ENCODE measurements at regions not wholly inside any gene's neighbourhood (a gene's known extent, or its start where the extent isn't known, plus 50 kb on each side); places are given as distances from the start of the nearest gene placed in this dataset.
"Not testable (repeated sequence)": the region's sequence is repeated elsewhere in the genome, so short reads cannot be mapped to it uniquely, and the experiment has no call there.

- no peak for DNase-seq (ENCODE audit: low read depth in 2 of 2)
Observed at GRCh38 chr16:54879681-54880080, 51.0 kb upstream of the IRX5 start.

DNA sequence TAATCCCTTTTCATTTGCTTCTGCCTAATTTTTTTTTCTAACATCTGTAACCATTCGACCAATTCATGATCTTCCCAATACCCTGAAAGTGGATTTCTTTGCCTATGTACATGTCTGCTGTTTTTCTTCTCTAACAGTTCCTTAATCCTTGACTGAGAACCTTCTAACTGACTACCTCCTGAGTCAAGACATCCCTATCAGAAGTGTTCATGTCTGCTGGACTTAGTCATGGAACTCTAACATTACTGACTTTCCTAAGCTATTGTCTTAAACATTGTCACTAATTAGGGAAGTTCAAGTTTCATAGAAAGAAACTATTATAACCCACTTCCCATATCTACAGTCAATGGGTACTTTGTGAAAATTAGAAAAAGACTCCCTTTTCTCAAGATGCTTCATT is 52.4 kb upstream of the IRX5 start:
- no peak for DNase-seq (ENCODE audit: low read depth in 2 of 2)

GRCh38 chr16:54875443-54875842 is 55.2 kb upstream of the IRX5 start:
- no peak for DNase-seq (ENCODE audit: low read depth in 2 of 2)

- not testable (repeated sequence) for DNase-seq (ENCODE audit: low read depth in 2 of 2)
Observed at GRCh38 chr16:54873716-54874373, 56.8 kb upstream of the IRX5 start.

DNA sequence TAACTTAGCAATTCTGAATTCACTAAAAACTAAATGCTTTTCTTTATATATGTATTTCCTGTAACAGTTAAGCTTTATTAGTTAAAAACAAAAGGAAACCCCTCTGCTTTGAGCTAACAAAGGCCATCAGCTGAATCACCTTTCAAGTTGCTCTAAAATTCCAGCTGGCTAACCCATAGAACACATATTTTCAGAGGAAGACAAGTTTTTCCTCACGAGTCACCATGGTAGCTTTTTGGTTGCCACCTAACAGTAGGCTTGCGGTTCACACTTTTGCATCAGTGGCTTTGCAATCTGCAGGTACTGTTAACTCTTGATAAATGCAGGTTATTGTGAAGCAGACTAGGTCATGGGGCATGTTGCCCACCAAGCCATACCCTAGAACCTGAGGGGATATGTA is 57.6 kb upstream of the IRX5 start:
- no peak for DNase-seq (ENCODE audit: low read depth in 2 of 2)

GRCh38 chr16:54870151-54870550 is 60.5 kb upstream of the IRX5 start:
- DNase-seq (ENCODE audit: low read depth in 2 of 2), result no peak

DNA sequence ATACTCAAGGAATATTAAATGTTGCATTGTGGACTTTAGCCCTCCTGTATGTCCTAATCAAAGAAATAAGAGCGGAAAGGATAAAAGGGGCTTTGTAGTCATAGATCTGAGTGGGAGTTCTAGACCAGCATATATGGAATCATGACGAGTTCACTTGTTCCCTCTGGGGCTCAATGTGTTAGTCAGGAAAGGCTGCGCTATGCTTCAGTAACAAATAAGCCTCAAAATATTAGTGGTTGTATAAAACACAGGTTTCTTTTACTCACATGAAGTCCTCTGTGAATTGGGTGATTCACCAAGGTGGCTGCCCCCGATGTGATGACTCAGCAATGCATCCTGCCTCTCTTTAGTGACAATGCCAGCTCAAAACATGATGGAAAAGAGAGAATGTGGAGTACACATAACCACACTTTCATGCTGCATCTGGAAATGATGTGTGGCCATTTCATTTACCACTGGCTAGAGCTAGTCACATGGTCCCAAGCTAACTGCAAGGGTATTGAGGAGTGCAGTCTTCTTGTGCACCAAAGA is 63.3 kb upstream of the IRX5 start:
- DNase-seq (ENCODE audit: low read depth in 2 of 2), result no peak

- DNase-seq (ENCODE audit: low read depth in 2 of 2), result no peak
Observed at GRCh38 chr16:54862529-54862928, 68.1 kb upstream of the IRX5 start.

GRCh38 chr16:54856871-54857270 is 73.8 kb upstream of the IRX5 start:
- no peak for DNase-seq (ENCODE audit: low read depth in 2 of 2)

DNA sequence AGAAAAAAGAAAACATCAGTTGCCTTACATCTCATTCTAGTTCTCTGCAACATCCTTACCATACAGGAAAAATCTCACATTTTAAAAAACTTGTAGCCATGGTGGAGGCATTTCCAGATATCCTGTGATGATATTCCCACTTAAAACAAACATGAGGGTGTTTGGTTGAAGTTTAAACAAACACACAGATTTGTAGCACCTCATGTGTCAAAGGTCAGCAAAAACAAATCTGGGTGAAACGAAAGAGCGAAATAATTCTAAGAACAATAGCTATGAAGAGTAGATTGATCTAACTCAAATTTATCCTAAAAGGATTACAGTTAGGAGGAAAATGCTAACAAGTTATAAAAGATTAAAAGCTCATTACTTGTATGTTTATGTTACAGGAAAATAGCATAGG is 83.1 kb upstream of the IRX5 start:
- DNase-seq (ENCODE audit: low read depth in 2 of 2), result no peak

DNA sequence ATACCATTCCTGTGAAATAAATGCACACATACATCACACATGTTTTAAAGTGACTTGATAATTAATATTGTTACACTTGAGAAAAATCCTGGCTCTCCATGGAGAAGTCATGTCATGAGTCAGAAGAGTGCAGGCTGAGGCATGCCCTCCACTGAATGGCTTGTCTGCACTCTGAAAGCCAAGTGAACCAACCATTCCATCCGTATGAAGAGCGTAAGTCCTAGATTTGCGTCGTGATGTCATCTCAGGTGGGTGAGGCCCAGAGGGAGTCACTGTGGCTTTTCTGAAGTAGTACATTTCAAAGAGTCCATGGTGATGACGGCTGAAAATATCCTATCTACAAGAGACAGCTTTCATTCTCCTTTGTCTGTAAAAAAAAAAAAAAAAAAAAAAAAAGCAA is 83.5 kb upstream of the IRX5 start:
- no peak for DNase-seq (ENCODE audit: low read depth in 2 of 2)

GRCh38 chr16:54846766-54847165 is 83.9 kb upstream of the IRX5 start:
- DNase-seq (ENCODE audit: low read depth in 2 of 2), result no peak

- DNase-seq (ENCODE audit: low read depth in 2 of 2), result no peak
Observed at GRCh38 chr16:54843424-54843750, 87.3 kb upstream of the IRX5 start.

DNA sequence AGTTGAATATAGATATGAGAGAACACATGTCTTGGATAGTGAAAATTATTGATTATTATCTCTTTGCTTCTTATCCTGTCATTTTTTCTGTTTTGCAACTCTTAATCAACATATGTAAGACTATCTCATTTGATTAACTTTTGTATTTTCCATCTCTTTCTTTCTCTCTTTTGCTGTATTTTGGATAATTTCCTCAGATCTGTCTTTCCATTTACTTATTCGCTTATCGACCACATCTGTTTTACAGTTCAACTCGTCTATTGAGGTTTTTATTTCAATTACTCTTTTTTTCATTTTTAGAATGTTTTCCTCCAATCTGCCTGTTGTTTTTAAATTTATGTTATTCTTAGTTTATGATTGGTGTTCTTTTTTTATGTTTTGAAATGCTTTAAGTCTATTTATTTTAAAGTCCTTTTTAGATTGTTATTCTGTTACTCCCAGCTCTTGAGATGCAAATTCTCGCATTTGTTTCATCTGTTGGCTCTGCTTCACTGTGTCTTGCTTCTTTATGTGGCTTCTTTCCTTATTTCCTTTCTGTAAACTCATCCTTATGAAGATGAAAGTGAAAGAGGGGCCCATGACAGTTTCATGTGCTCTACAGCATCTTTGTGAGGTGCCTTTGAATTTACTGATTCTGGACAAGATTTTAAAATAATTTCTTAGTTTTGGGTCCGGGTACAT is 87.8 kb upstream of the IRX5 start:
- no peak for DNase-seq (ENCODE audit: low read depth in 2 of 2)

DNA sequence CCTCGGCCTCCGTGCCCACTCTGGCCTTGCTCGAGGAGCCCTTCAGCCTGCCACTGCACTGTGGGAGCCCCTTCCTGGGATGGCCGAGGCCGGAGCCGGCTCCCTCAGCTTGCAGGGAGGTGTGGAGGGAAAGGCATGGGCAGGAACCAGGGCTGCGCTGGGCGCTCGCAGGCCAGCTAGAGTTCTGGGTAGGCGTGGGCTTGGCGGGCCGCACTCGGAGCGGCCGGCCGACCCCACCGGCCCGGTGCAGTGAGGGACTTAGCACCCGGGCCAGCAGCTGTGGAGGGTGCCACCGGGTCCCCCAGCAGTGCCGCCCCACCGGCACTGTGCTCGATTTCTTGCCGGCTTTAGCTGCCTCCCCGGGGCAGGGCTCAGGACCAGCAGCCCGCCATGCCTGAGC is 101.0 kb upstream of the IRX5 start:
- no peak for DNase-seq (ENCODE audit: low read depth in 2 of 2)

GRCh38 chr16:54822892-54823291 is 107.8 kb upstream of the IRX5 start:
- DNase-seq (ENCODE audit: low read depth in 2 of 2), result no peak

DNA sequence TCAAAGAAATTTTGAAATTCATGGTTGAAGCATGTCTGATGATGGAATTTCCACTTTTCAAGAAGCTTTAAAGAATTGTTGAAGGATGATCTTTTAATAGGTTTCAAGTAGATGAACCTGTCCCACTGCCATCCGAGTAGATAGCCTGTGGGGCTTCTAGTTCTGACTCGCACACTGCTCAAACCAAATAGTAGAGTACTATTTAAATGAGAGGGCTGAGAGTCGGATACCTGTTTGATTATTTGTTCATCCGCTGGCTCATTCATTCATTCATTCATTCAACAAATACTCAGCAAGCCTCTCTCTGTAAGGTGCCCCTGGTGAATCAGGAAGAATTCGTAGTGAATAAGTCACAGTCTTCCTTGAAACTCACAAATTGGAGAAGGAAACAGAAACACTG is 108.2 kb upstream of the IRX5 start:
- no peak for DNase-seq (ENCODE audit: low read depth in 2 of 2)

DNA sequence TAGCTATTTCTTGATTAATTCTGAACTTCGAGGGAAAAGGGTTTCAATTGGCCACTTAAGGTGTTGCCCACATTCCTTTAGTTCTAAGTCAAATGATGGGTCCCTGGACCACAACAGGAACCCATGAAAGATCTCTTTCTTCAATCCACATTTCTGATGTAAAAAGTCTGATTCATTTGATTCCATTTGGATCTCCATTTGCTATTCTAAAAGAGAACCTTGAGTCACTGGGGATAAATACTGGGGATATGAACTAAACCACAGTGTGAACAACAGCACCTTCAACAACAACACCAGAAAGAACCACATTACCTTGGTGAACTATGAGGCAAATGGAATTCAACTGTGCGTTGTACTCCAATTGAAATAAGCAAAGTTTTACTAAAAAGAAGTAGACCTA is 108.9 kb upstream of the IRX5 start:
- DNase-seq (ENCODE audit: low read depth in 2 of 2), result no peak

DNA sequence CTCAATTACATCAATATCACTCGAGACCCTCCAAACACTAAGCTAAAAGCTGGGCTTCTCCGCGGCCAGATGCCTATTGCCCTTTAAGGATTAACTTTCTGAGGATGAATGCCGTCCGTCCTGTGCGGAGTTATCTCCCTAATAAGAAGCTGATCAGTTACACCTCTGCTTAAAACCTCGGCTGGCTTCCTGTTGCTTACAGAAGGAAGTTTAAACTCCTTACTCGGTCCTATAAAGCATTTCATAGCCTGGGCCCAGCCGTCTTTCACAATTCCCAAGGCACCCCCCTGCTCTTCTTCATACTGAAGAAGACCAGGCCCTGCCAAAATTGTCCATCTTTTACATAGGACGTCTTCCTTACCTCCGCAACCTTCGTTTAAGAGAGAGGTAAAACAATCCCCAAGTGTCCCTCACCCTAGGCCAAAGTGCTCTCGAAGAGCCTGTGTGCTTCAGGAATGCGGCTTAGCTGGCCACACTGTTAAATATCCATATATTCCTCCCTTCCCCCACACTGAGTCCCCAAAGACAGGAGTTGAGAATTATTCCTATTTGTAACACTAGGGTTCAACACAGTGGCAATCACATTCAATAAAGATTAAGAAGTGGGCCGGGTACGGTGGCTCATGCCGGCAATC is 112.6 kb upstream of the IRX5 start:
- DNase-seq (ENCODE audit: low read depth in 2 of 2), result no peak

- DNase-seq (ENCODE audit: low read depth in 2 of 2), result no peak
Observed at GRCh38 chr16:54817432-54817831, 113.2 kb upstream of the IRX5 start.

GRCh38 chr16:54816471-54816870 is 114.2 kb upstream of the IRX5 start:
- DNase-seq (ENCODE audit: low read depth in 2 of 2), result no peak

- no peak for DNase-seq (ENCODE audit: low read depth in 2 of 2)
Observed at GRCh38 chr16:54815177-54815576, 115.5 kb upstream of the IRX5 start.

DNA sequence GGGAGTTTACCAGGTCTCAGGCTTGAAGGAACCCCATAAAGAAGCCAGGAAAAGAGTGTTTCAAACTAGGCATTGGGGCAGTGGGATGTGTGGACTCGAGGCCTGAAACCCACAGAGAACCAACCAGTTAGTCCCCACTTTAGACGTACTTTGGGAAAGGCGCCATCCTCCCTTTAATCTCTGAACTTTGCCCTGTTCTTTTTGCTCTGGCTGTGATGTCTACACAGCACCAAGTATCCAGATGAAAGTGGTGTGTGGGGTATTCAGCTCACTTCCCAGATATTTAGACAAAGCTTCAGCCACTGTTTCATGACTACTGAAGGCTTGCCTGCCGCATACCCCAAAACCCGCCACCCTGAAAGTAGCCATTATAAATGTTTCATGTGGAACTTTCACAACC is 116.9 kb upstream of the IRX5 start:
- DNase-seq (ENCODE audit: low read depth in 2 of 2), result no peak
